H9 (cell line): ENCODE measurements at regions not wholly inside any gene's neighbourhood (a gene's known extent, or its start where the extent isn't known, plus 50 kb on each side); places are given as distances from the start of the nearest gene placed in this dataset.

Experiments
- DNase-seq: peaks from one replicate; pipeline ENCODE4 v3.0.0-alpha.2; 2017
- H2AFZ ChIP-seq: one replicate; pipeline ENCODE4 v1.6.1; 2013; ENCODE audit warnings: mild to moderate bottlenecking, low read length, control low read depth, moderate library complexity
- H2AK5ac ChIP-seq: 2 replicates; pipeline ENCODE4 v1.6.1; 2013; ENCODE audit warnings: low read length, control low read depth, mixed read lengths; ENCODE audit not compliant: insufficient read length
- H2BK120ac ChIP-seq: one replicate; pipeline ENCODE4 v1.6.1; 2013; ENCODE audit warnings: low read depth, mild to moderate bottlenecking, low read length, control low read depth, inconsistent platforms; ENCODE audit not compliant: poor library complexity, severe bottlenecking
- H2BK12ac ChIP-seq: 2 replicates; pipeline ENCODE4 v1.6.1; 2013; ENCODE audit warnings: low read length, control low read depth, mixed read lengths, low read depth; ENCODE audit not compliant: insufficient read length
- H2BK15ac ChIP-seq: 2 replicates; pipeline ENCODE4 v1.6.1; 2013; ENCODE audit warnings: low read depth, low read length, control low read depth
- H2BK20ac ChIP-seq: one replicate; pipeline ENCODE4 v1.6.1; 2013; ENCODE audit warnings: low read depth, mild to moderate bottlenecking, low read length, control low read depth, inconsistent platforms; ENCODE audit not compliant: poor library complexity, severe bottlenecking
- H2BK5ac ChIP-seq: 2 replicates; pipeline ENCODE4 v1.6.1; 2013; ENCODE audit warnings: low read length, control low read depth, mixed read lengths; ENCODE audit not compliant: insufficient read length
- H3K14ac ChIP-seq: 2 replicates; pipeline ENCODE4 v1.6.1; 2013; ENCODE audit warnings: low read length, control low read depth; ENCODE audit not compliant: insufficient read depth
- H3K18ac ChIP-seq: 2 replicates; pipeline ENCODE4 v1.6.1; 2013; ENCODE audit warnings: low read depth, mild to moderate bottlenecking, mixed read lengths, low read length, control low read depth; ENCODE audit not compliant: insufficient read length
- H3K23ac ChIP-seq: 2 replicates; pipeline ENCODE4 v1.6.1; 2013; ENCODE audit warnings: low read length, control low read depth, mixed read lengths, low read depth; ENCODE audit not compliant: insufficient read length
- H3K23me2 ChIP-seq: 2 replicates; pipeline ENCODE4 v1.6.1; 2013; ENCODE audit warnings: low read depth, mild to moderate bottlenecking, mixed read lengths, low read length, control low read depth; ENCODE audit not compliant: insufficient read length, poor library complexity, severe bottlenecking
- H3K27ac ChIP-seq: 2 replicates; pipeline ENCODE4 v1.5.1; 2013; ENCODE audit warnings: low read length, control low read depth, mixed read lengths, low read depth; ENCODE audit not compliant: insufficient read length
- H3K27me3 ChIP-seq: 2 replicates; pipeline ENCODE4 v1.6.1; 2013; ENCODE audit warnings: low read length, control low read depth, inconsistent platforms; ENCODE audit not compliant: insufficient read depth
- H3K4ac ChIP-seq: 2 replicates; pipeline ENCODE4 v1.6.1; 2013; ENCODE audit warnings: low read depth, mild to moderate bottlenecking, control low read depth, inconsistent platforms, low read length, moderate library complexity
- H3K4me1 ChIP-seq: 2 replicates; pipeline ENCODE4 v1.6.1; 2013; ENCODE audit warnings: low read length, control low read depth, inconsistent platforms; ENCODE audit not compliant: insufficient read depth
- H3K4me2 ChIP-seq: 2 replicates; pipeline ENCODE4 v1.6.1; 2013; ENCODE audit warnings: low read length, control low read depth, mixed read lengths; ENCODE audit not compliant: insufficient read length, insufficient read depth
- H3K56ac ChIP-seq: 2 replicates; pipeline ENCODE4 v1.6.1; 2013; ENCODE audit warnings: low read depth, mild to moderate bottlenecking, mixed read lengths, low read length, control low read depth; ENCODE audit not compliant: insufficient read length
- H3K79me1 ChIP-seq: 2 replicates; pipeline ENCODE4 v1.6.1; 2013; ENCODE audit warnings: low read depth, mild to moderate bottlenecking, moderate library complexity, low read length, control low read depth, inconsistent platforms; ENCODE audit not compliant: insufficient read depth, poor library complexity, severe bottlenecking
- H3K79me2 ChIP-seq: 2 replicates; pipeline ENCODE4 v1.6.1; 2013; ENCODE audit warnings: low read length, control low read depth, inconsistent platforms; ENCODE audit not compliant: insufficient read depth
- H3K9ac ChIP-seq: 2 replicates; pipeline ENCODE4 v1.6.1; 2013; ENCODE audit warnings: low read length, control low read depth, mixed read lengths; ENCODE audit not compliant: insufficient read length; ENCODE audit errors: extremely low read depth
- H3K9me3 ChIP-seq: one replicate; pipeline ENCODE4 v1.6.1; 2013; ENCODE audit warnings: low read depth, low read length, inconsistent platforms; ENCODE audit not compliant: control insufficient read depth
- H3T11ph ChIP-seq: one replicate; pipeline ENCODE4 v1.6.1; 2013; ENCODE audit warnings: mild to moderate bottlenecking, low read length, control low read depth, inconsistent platforms
- H4K20me1 ChIP-seq: one replicate; pipeline ENCODE4 v1.6.1; 2013; ENCODE audit not compliant: control insufficient read depth, insufficient read length, insufficient read depth
- H4K5ac ChIP-seq: 2 replicates; pipeline ENCODE4 v1.6.1; 2013; ENCODE audit warnings: low read depth, mild to moderate bottlenecking, mixed read lengths, low read length, control low read depth; ENCODE audit not compliant: insufficient read length
- H4K8ac ChIP-seq: replicated peaks from 2 replicates; pipeline ENCODE4 v1.6.1; 2013; ENCODE audit warnings: low read length, control low read depth, mixed read lengths, low read depth; ENCODE audit not compliant: insufficient read length
- H4K91ac ChIP-seq: 2 replicates; pipeline ENCODE4 v1.6.1; 2013; ENCODE audit warnings: low read depth, mild to moderate bottlenecking, moderate library complexity, mixed read lengths, low read length, control low read depth; ENCODE audit not compliant: insufficient read length
- H3K27ac Mint-ChIP-seq, 3 experiments: 2 replicates in 2 of 3; 3 replicates in 1 of 3; pipeline ENCODE4 v1.8.0; 2020 to 2021; ENCODE audit warnings: mixed read lengths in 3 of 3, mild to moderate bottlenecking in 1 of 3, moderate library complexity in 1 of 3
- H3K27me3 Mint-ChIP-seq: 2 replicates; pipeline ENCODE4 v1.8.0; 2021; ENCODE audit warnings: low read depth, mild to moderate bottlenecking, moderate library complexity, mixed read lengths
- H3K36me3 Mint-ChIP-seq, 3 experiments: 2 replicates in 2 of 3; 3 replicates in 1 of 3; pipeline ENCODE4 v1.8.0; 2020 to 2021; ENCODE audit warnings: low read depth in 3 of 3, mixed read lengths in 3 of 3; ENCODE audit not compliant: insufficient read depth in 1 of 3
- H3K4me1 Mint-ChIP-seq, 2 experiments: 2 replicates each; pipeline ENCODE4 v1.8.0; 2020; ENCODE audit warnings: mixed read lengths in 2 of 2
- H3K4me3 Mint-ChIP-seq, 2 experiments: 2 replicates in 1 of 2; 3 replicates in 1 of 2; pipeline ENCODE4 v1.8.0; 2020 to 2021; ENCODE audit warnings: mild to moderate bottlenecking in 2 of 2, mixed read lengths in 2 of 2, moderate library complexity in 1 of 2
- H3K9me3 Mint-ChIP-seq, 2 experiments: 2 replicates in 1 of 2; 3 replicates in 1 of 2; pipeline ENCODE4 v1.8.0; 2020; ENCODE audit warnings: mild to moderate bottlenecking in 2 of 2, mixed read lengths in 2 of 2, moderate library complexity in 1 of 2
- WGBS: extraction: QIAGEN DNeasy Blood & Tissue Kit; methylation state at CpG from one replicate; pipeline ENCODE4 v1.1.7; 2013; ENCODE audit warnings: missing lambda C conversion rate, low lambda C conversion rate, mixed read lengths; ENCODE audit not compliant: insufficient read length; ENCODE audit errors: extremely low coverage; 5-methylcytosine and 5-hydroxymethylcytosine counted together
- TF ChIP-seq, protein P1 (sequence below): fragments of 200-600 bp; sonication (generic); conservative IDR thresholded peaks from 3 replicates; pipeline ENCODE4 v1.8.0; 2021; ENCODE audit warnings: antibody characterized with exemption, mild to moderate bottlenecking

DNA sequence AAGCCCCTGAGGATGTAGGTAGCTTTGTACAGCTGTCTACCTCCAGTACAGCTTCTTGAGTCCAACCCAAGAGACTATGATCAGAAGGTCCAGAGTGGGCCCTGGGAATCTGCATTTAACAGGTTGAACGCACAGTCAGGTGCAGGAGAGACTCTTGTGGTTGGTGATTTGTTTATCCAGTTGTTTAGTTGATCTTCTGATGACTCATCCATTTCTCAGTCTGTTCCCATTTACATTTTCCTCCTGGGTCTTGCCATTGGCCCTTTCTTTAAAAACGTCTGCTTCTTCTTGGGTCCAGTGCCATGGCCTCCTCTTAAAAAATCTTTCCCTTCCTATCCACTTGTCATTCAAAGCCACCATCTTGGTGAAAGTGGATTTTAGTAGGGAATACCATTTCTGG, 734.2 kb downstream of the MED13L start:
- H3K9me3 Mint-ChIP-seq: peaks cover under 1 to 4% of the 10 kb centered on the region in 2 experiments; a peak in 2 of 5 replicates
- Histone ChIP-seq H3K4me1 (no peaks in the 10 kb centered on the region), H2BK120ac (no peak overlapping the region), H4K8ac (no peak overlapping the region), H2BK15ac (no peak overlapping the region), H4K5ac (no peak overlapping the region), H3T11ph (no peak overlapping the region), H3K79me1 (no peaks in the 10 kb centered on the region), H2AFZ (no peak overlapping the region), H3K4me2 (no peak overlapping the region), H4K91ac (no peak overlapping the region), H2BK5ac (no peak overlapping the region), H2BK12ac (no peak overlapping the region), H3K56ac (no peak overlapping the region), H2AK5ac (no peak overlapping the region), H3K4ac (no peak overlapping the region), H3K23me2 (no peaks in the 10 kb centered on the region), H3K18ac (no peak overlapping the region), H2BK20ac (no peak overlapping the region), H3K9ac (no peak overlapping the region), H4K20me1 (no peaks in the 10 kb centered on the region), H3K23ac (no peak overlapping the region), H3K9me3 (no peaks in the 10 kb centered on the region), H3K14ac (no peak overlapping the region), H3K79me2 (no peaks in the 10 kb centered on the region; the same call in 1 of the 2 replicates), H3K27me3 (no peaks in the 10 kb centered on the region), H3K27ac (no peak overlapping the region)
- peaks cover 0 to 5% (median 2%) of the 10 kb centered on the region in 3 experiments; a peak in 1 of 7 replicates for H3K36me3 Mint-ChIP-seq
- H3K27me3 Mint-ChIP-seq: peaks cover 4% of the 10 kb centered on the region
- H3K4me1 Mint-ChIP-seq: peaks cover 8 to 11% of the 10 kb centered on the region in 2 experiments
- TF ChIP-seq, protein P1, sequence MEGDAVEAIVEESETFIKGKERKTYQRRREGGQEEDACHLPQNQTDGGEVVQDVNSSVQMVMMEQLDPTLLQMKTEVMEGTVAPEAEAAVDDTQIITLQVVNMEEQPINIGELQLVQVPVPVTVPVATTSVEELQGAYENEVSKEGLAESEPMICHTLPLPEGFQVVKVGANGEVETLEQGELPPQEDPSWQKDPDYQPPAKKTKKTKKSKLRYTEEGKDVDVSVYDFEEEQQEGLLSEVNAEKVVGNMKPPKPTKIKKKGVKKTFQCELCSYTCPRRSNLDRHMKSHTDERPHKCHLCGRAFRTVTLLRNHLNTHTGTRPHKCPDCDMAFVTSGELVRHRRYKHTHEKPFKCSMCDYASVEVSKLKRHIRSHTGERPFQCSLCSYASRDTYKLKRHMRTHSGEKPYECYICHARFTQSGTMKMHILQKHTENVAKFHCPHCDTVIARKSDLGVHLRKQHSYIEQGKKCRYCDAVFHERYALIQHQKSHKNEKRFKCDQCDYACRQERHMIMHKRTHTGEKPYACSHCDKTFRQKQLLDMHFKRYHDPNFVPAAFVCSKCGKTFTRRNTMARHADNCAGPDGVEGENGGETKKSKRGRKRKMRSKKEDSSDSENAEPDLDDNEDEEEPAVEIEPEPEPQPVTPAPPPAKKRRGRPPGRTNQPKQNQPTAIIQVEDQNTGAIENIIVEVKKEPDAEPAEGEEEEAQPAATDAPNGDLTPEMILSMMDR: no peak
- no CpG with 5 or more reads among the region's 2 CpGs for WGBS
- no peak overlapping the region; a peak in 1 of 7 replicates for H3K27ac Mint-ChIP-seq
- no peak for DNase-seq
- no peak overlapping the region for H3K4me3 Mint-ChIP-seq
